NCI-H774 (cell line): ENCODE measurements at regions not wholly inside any gene's neighbourhood (a gene's known extent, or its start where the extent isn't known, plus 50 kb on each side); places are given as distances from the start of the nearest gene placed in this dataset.

Experiments
- DNase-seq: peaks from one replicate; lab custom pipeline; 2025; lab: John Stamatoyannopoulos, UW

DNA sequence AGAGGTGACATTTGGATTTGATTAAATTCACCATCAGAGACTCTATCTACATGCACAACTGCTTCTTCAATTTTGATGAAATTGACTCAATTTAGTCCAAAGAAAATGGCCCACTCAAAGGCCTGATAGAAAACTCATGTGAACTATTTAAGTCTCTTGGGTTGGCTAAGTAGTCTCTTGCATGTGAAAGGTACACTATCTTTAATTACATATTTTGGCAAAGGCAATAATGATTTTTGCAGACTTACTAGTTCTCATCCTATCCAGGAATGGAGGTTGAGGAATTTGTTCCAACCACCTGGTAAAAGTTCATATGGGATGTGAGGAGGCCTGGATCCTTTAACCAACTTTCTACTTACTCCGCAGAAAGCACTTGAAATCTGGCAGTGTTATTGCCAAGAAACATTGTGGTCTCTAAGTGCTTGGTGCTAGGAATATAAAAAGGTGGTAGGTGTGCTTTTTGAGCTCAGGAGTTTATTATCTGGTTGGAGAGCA lies 618.6 kb upstream of the MKI67 start:
- no peak for DNase-seq

- no peak for DNase-seq
Observed at GRCh38 chr10:128747582-128748346, 621.5 kb upstream of the MKI67 start.

- no peak for DNase-seq
Observed at GRCh38 chr10:128751284-128751683, 625.1 kb upstream of the MKI67 start.

DNA sequence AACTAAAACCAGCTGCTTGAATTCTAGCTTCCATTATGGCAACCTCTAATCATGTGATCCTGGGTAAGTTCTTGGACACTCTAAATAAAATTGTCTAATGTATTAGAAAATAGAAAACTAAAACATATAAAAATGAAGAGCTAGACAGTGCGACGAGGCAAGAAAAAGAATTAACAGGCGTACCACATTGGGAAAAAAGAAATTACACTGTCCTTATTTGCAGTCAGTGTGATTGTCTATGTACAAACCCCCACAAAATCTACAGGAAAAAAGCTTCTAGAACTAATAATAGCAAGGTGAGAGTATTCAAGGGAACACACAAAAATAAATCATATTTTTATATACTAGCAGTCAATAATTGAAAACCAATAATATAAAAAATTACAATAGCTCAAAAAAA lies 625.6 kb upstream of the MKI67 start:
- DNase-seq: no peak

GRCh38 chr10:128759174-128759573 lies 633.0 kb upstream of the MKI67 start:
- no peak for DNase-seq

DNA sequence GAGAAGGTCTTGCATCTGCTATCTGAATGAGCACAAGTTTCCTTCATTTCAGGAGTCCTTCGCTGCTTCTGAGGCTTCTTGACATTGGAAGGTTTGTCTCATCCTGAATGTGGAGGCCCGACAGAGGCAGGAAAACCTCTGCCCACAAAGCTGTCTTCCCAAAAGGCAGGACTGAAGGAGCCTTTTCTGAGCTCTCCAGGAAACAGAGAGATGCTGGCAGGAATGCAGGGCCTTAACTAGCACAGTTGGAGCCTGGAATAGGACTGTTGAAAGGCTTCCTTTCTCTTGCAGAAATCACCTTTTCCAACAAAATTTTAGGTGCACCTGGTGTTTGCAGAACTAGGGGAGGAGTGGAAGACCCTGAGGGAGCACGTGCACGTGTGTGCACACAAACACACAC lies 637.4 kb upstream of the MKI67 start:
- no peak for DNase-seq

- DNase-seq: no peak
Observed at GRCh38 chr10:128764190-128764589, 638.0 kb upstream of the MKI67 start.

- no peak for DNase-seq
Observed at GRCh38 chr10:128766915-128767314, 640.7 kb upstream of the MKI67 start.

DNA sequence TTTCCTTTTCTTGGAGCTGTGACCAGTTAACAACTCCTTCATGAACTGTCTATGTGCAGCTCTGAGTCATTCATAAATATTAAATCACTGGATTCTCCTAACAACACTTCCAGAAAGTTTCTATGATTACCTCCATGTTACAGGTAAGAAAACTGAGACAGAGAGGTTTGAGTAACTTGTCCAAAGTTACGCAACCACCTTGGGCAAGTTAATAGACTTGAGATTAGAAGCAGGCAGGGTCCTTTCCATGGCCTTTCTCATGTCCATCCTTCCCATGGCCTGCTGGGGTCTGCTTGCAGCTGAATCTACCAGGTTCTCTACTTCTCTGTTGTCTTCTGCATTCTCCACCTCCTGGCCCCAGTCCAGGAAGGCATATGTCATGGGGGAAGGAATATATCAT lies 648.8 kb upstream of the MKI67 start:
- no peak for DNase-seq

GRCh38 chr10:128775743-128776142 lies 649.5 kb upstream of the MKI67 start:
- DNase-seq: no peak

GRCh38 chr10:128776673-128777252 lies 650.5 kb upstream of the MKI67 start:
- DNase-seq: no peak

DNA sequence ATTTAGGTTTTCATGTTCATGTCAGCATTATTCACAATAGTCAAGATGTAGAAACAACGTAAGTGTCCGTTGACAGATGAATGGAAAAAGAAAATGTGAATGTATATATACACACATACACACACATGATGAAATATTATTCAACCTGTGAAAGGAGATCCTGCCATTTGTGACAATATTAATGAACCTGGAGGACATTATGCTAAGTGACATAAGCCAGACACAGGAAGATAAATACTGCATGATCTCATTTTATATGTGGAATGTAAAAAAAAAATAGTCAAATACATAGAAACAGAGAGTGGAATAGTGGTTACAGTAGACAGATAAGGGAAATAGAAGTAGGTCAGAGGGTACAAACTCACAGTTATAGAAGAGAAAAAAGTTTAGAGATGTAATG lies 651.1 kb upstream of the MKI67 start:
- no peak for DNase-seq

GRCh38 chr10:128779416-128779815 lies 653.2 kb upstream of the MKI67 start:
- no peak for DNase-seq

DNA sequence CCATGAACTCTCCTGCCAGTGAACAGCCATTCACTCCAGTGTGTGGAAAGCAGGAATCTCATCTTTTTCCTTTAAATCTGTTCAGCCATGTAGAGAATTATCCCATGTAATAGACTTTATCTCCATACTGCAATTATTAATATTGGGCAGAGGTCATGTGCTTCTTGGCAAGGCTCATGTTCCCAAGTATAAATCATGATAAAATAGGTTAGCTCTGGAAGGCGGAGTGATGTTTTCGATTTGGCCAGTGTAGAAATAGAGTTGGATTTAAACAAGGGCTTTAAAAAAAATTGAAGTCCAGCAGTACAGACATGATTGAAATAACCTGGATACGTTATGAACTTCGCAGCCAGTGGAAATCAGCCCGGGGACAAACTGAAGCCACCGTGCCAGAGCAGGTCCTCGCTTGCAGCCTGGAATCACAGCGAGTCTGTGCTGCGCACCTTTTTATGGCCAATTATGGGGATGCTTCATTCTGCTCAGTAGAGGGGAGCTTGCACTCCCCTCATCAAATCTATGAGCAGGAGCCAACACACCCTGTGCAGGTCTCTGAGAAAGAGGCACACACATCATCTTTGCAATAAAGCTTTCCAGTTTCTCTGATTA lies 654.0 kb upstream of the MKI67 start:
- DNase-seq: no peak

DNA sequence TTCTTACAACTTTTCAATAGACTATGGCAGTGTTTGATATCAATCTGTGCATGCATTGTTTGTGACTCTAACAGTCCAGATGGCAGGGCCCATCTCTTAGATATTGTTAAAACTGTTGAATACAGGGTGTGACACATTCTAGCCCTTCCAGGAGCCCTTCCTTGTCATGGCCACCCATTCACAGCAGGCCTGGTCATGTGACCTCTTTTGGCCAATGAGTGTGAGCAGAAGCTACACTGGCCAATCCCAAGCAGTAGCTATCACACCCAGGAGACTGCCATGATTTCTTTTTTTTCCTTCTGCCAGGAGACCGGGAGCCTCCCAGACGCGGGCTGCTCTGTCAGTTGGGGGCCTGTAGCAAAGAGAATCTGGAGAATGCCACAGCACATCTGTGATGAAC lies 655.4 kb upstream of the MKI67 start:
- no peak for DNase-seq

- no peak for DNase-seq
Observed at GRCh38 chr10:128784444-128784843, 658.2 kb upstream of the MKI67 start.

DNA sequence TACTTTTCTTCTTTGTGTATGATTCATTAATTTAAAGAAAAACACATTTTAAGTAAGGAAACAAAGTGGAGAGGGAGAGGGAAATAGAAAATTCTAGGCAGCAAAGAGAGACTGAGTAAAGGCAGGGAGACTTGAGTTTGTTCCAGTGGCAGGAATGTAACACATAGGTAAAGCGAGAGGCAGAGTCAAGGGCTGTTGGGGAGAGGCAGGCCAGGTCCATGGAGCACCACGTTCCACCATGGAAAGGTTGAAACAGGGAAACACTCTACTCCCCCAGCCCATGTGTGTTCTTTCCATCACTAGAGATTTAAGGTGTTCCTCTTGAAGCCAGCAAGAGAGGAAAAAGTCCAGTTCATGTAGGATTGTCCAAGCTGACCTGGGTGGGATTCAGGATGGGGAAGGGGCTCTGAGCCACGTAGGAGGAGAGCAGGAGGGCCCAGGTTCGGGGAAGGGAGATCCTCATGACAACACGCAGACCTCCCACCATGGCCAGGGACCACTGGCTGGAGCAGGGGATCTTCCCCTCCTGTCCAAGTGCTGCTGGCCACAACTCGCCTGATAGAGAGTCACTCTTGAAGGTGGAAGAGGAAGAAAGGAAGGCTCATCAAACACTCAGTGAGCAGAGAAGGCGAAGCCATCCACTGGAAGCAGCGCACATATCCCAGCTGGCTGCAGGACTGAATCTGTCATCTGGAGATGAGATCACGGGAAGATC lies 666.4 kb upstream of the MKI67 start:
- no peak for DNase-seq

DNA sequence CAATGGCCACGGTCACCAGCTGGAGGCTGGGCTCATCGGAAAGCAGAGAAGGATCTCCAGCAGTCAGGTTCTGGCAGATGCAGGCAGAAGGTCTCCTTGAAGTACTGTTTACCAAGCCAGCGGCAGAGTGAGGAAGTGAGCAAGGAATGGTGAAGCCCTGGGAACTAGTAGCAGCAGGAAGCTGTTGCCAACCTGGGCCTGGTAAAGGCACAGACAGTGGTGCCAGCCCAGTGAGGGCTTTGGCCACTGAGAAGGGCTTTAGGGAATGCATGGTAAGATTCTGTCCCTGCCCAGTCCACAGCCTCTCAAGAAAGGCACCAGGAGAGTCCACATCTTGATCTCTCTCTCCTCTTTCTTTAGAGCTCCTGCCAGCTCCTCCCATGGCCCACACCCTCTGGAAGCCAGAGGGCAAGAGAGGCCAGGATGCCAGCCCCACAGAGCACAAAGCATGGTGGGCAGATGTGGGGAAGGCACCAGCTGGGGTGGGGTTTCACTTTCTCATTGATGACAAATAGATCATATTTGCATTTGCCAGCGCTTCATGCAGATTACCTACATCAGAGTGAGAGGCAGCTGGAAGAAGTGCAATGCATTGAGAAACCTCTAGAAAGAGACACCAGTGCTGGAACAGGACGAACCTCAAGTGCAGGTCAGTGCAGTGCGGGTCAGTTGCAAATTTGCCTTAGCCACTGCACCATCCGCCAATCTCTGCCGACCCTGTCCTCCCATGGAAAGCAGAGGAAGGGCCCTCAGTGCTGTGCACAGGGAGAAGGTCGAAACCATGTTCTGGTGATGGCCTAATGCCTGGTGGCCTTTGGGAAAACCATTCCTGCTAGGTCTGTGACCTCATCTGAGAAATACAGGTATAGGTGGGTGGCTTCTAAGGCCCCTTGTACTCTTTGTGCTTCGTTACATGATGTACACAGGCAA lies 667.8 kb upstream of the MKI67 start:
- no peak for DNase-seq

- DNase-seq: no peak
Observed at GRCh38 chr10:128796396-128796912, 670.2 kb upstream of the MKI67 start.

GRCh38 chr10:128802062-128802461 lies 665.0 kb upstream of the MGMT start:
- no peak for DNase-seq

GRCh38 chr10:128803790-128804189 lies 663.3 kb upstream of the MGMT start:
- no peak for DNase-seq
